Left renal pelvis (tissue), 4 donors: ENCODE measurements at regions not wholly inside any gene's neighbourhood (a gene's known extent, or its start where the extent isn't known, plus 50 kb on each side); places are given as distances from the start of the nearest gene placed in this dataset.
"Not testable (repeated sequence)": the region's sequence is repeated elsewhere in the genome, so short reads cannot be mapped to it uniquely, and the experiment has no call there.

Source experiments
- DNase-seq, 4 donors: peaks; one replicate each; pipeline ENCODE4 v3.0.0-alpha.2; 2013; ENCODE audit warnings: low read depth in 4 of 4, low spot score in 3 of 4

GRCh38 chr17:70320673-70321345 is 151.5 kb downstream of the KCNJ2 start:
- DNase-seq: no peak

DNA sequence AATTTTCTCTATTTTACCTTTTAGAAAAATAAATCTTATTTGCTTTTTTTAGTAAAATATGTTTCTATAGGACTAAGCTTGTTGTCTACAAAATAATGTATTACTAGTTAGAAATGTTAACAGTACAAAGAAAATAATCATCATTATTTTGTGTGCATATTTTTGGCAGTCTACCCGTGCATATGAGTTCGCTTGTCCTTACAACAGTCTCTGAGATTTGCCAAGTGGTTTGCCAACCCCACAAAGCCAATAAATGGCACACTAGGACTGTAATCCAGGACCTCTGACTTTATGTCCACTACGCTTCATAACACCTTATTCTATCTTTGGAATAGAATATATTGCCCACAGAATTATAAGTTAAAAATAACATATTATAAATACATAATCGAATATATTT is 152.0 kb downstream of the KCNJ2 start:
- no peak for DNase-seq

- DNase-seq: no peak
These were observed 153.9 kb downstream of the KCNJ2 start for GRCh38 chr17:70323269-70323668.

DNA sequence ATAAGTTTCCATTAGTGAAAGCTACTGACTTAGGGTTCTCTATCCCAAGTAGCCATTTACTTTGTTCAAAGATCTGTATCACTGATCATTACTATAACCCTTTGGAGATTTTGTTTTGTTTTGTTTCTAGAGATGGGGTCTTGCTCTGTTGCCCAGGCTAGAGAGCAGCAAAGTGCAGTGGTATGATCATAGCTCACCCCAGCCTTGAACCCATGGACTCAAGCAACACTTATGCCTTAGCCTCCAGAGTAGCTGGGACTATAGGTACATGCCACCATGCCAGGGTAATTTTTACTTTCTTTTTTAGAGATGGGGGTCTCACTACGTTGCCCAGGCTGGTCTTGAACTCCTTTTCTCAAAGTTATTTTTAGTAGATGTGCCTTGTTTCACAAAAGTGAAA is 154.7 kb downstream of the KCNJ2 start:
- no peak for DNase-seq

- DNase-seq: no peak
These were observed 157.9 kb downstream of the KCNJ2 start for GRCh38 chr17:70327279-70327678.

GRCh38 chr17:70327723-70328122 is 158.4 kb downstream of the KCNJ2 start:
- DNase-seq: no peak

DNA sequence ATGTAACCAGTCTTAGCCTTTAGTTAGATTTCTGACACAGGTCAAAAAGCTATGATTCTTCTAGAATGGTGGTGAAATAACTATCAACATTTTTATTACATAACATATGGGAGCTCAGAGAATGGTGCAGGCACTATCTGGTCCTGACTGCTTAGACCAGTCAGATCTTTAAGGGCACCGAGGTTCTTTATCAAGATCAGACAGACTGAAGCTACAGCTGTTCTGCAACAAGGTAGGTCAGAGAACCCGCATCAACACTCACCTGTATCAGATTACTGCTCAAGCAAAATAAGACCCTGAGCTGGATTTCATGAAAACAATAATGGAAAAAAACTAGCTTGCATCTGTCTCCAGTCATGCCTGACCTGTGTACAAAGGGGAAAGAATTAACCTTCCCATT is 160.4 kb downstream of the KCNJ2 start:
- DNase-seq: no peak

DNA sequence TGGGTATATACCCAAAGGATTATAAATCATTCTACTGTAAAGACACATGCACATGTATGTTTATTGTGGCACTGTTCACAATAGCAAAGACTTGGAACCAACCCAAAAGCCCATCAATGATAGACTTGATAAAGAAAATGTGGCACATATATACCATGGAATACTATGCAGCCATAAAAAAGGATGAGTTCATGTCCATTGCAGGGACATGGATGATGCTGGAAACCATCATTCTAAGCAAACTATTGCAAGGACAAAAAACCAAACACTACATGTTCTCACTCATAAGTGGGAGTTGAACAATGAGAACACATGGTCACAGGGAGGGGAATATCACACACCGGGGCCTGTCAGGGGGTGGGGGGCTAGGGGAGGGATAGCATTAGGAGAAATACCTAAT is 161.7 kb downstream of the KCNJ2 start:
- DNase-seq: not testable (repeated sequence)

DNA sequence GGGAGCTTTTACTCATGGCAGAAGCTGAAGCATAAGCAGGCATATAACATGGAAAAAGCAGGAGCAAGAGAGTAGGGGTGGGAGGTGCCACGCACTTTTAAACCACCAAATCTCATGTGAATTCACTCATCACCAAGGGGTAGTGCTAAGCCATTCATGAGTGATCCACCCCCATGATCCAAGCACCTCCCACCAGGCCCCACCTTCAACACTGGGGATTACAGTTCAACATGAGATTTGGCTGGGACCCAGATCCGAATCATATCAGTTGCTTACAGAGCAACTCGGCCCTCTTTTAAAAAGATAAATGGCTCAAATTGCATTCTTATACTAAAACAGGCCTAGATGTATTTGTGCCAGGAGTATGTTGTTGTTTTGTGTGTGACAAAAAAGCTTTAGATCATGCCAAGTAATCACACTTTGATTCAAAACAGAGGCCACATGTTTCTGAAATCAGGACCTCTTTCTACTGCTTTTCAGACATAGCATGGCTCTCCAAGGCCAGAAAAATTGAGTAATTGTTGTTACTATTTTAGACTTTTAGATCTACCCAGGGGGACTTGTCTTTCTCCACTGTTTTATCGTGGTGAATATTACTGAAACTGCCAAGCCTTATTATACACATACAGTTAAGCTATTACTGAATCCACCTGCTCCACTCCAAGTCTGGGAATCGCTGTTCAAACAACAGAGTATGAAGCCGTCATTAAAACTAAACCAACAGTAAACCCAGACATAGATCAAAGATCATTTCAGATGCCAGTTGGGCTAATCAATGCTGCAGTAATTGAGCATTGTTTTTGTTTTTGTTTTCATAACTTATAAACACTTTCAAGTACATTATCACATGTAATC is 163.3 kb downstream of the KCNJ2 start:
- DNase-seq: no peak

DNA sequence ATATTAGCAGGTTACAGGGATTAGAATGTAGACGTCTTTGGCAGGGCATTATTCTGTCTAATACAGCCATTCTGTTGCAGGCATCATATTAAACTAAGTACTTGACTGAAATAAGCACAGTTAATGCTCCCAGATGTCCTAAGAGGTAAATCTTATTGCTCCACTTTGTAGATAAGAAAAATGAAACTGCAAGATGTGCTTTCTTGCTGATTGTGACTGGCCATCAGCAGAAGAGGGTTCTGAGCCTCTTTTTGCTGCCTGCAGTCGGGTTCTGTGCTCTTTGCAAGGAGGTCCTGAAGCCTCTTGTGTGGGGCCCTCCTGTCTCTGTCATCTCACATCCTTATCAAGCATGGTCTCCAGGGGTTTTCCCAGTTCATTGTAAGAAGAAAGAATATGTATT is 167.1 kb downstream of the KCNJ2 start:
- DNase-seq: no peak

- no peak for DNase-seq
These were observed 169.6 kb downstream of the KCNJ2 start for GRCh38 chr17:70338946-70339354.

DNA sequence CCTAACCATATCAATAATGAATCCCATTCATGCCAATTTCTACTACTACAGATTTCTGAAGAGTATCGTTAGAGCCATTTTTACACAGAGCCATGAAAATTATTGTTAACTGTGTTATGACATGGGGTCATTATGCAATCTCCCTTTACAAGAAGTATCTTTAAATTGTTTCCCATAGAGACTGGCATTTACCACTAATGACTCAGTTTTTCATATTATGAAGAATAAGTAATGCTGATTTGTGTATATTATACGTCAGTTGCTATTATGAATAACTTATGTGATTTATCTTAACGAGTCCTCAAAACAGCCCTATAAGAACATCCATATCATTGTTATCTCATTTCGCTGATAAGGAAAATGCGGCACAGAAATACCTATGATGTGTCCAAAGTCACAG is 173.8 kb downstream of the KCNJ2 start:
- DNase-seq: no peak

- no peak for DNase-seq
These were observed 175.2 kb downstream of the KCNJ2 start for GRCh38 chr17:70344386-70345060.

DNA sequence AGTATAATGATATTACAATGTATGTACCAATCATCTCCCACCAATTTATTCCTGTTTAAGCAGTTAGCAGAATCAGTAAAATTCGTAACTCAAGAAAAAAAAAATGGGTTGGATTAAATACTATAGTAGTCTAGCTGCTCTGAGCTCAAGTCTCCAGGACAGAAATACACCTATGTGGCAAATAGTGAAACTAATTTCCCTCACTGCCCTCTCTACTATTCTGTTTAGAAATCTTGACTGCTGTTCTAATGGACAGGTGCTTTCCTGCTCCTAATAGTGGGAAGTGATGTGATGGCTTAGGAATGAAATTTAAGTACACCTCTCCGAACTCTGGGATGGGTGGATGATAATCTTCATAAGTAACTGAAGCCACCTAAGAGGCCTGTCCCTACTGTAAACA is 175.7 kb downstream of the KCNJ2 start:
- DNase-seq: no peak

DNA sequence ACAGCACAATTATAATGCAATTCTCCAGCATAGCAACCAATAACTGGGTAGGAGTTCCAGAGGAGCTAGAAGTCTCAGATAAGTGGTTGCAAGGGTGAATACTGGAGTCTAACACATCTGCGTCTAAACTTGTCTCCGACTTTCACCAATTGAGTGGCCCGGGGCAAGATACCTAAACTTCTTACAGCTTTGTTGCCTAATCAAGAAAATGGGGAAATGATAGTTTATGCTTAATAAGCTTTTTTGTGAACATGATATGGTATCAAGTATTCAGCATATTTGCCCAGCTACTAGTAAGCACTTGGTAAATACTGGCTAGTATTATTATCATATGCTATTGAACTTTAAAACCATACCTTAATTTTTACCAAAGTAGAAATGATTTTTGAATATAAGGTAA is 183.5 kb downstream of the KCNJ2 start:
- no peak for DNase-seq

DNA sequence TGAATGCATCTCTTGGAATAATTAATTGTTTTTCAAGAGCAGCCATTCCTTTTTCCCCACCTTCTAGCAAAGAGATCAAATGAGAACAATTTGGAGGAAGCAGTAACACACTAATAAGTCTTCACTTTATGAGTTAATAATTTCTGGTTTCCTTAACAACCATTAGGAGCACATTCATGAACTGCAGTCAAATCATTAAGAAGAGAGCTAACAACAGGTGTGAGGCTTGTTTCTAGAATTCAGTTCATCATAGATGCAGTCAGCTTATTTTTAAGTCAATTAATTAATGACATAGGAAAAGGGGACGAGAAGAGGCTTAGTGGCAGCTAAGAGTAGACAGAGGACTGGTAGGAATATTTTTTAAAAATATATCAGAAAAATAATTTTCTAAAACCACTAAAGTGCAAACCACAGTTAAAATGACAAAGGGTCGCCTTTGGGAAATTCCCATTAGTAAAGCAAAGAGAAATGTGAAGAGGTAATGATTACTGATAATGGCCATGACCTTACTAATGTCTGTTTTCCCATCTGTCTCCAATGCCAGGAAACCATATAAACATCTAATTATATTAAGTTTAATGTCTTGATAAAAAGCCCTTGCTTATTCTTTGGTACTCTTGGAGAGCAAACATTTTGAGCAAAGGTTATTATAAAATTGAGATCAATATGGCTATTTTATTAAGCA is 184.2 kb downstream of the KCNJ2 start:
- DNase-seq: no peak

- no peak for DNase-seq
These were observed 185.9 kb downstream of the KCNJ2 start for GRCh38 chr17:70355185-70355584.

- DNase-seq: no peak
These were observed 187.9 kb downstream of the KCNJ2 start for GRCh38 chr17:70357190-70357589.

- no peak for DNase-seq
These were observed 195.8 kb downstream of the KCNJ2 start for GRCh38 chr17:70365091-70365583.

GRCh38 chr17:70366386-70366785 is 197.1 kb downstream of the KCNJ2 start:
- DNase-seq: no peak

DNA sequence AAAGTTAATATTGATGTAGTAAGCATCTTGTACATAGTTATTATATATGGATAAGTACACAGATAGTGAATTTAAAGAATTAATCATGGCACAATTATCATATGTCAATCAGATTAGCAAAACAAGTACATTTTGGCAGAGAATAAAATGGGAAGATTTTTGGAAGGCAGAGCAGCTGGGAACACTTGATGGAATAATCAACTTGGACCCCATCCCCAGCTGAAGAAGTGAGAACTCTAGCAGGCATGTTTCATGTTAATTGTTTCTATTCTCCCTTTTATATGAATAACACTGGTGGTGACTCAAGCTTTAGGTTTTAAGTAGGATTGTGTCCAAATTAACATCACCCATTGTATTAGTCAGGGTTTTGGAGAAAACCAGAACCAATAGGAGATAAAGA is 198.7 kb downstream of the KCNJ2 start:
- DNase-seq: no peak
